Femur (tissue), 1 donor: ENCODE measurements at regions not wholly inside any gene's neighbourhood (a gene's known extent, or its start where the extent isn't known, plus 50 kb on each side); places are given as distances from the start of the nearest gene placed in this dataset.
A peak's percentile ranks its signal among the peaks of the same experiment; 100 is the strongest.

Experiments used
- DNase-seq: peaks from one replicate; pipeline ENCODE4 v3.0.0-alpha.2; 2017

GRCh38 chr13:29713839-29714238 is 118.4 kb upstream of the SLC7A1 start:
- DNase-seq, result no peak

DNA sequence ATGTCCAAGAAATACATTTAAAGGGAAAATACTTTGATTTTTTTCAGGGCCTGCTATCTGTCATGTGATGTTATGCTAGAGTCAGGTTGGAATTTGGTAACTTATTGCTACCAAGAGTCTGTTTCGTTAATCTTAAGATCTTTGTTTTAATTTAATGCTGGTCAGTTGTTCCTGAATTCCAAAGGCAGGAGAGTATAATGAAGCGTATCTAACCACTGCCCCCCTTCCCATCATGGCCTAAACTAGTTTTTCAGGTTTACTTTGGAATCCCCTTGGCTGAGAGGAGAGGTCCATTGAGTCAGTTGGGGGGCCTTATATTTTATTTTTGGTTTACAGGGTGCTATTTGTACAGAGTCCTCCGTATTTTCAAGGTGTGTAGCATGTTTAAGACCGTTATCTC is 116.3 kb upstream of the SLC7A1 start:
- no peak for DNase-seq

DNA sequence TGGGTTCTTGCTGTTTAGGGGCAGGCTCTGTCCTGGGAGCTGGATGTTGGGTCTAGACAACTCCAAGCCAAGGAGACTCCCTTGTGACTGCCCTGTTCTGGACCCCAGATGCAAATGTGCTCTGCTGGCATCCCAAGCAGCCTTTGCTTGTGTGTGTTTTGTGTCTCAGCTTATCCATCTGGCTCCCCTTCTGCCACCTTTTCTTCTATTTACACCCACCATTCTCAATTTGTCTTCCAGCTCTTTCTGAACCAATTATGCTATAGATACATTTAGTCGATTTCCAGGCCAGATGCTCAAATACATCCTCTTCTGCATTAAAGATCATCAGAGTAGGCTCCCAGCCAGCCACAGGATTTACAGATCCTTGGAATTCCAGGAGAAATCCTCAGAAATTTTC is 115.0 kb upstream of the SLC7A1 start:
- DNase-seq, result no peak

- DNase-seq, result no peak
Observed at GRCh38 chr13:29709407-29710069, 114.0 kb upstream of the SLC7A1 start.

DNA sequence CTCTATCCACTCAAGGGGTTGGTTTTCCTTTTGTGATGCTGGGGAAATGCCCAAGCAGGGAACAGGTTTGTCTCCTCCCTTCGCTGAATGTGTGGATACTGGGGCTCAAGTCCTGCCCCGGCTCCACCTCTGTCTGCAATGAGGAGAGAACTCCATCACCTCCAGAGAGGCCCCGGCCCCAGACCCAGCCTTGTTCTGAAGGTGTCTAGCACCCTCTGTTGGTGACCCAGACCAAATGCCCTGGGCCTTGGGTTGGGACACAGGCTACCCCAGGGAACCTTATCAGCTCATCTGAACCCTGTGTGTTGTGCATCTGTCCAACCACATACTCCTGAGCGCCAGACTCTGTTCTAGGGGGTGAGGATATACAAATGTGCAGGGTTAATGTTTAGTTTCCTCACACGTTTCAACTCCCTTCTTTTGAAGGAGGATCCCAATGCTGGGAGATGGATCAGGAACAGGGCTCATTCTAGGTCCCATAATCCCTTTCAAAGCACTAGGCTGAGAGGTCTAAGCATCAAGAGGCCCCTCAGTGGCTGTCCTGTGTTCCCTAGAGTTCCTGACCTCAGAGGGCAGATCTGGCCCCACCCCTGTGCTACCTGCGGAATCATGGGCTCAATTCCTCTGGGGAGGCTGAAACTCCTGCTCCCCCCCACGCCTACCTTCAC is 112.5 kb upstream of the SLC7A1 start:
- no peak for DNase-seq

GRCh38 chr13:29706923-29707322 is 111.4 kb upstream of the SLC7A1 start:
- no peak for DNase-seq

GRCh38 chr13:29704648-29705047 is 109.2 kb upstream of the SLC7A1 start:
- DNase-seq, result no peak

- no peak for DNase-seq
Observed at GRCh38 chr13:29703421-29703820, 107.9 kb upstream of the SLC7A1 start.

GRCh38 chr13:29702912-29703351 is 107.4 kb upstream of the SLC7A1 start:
- DNase-seq, result peak; percentile 37

GRCh38 chr13:29698106-29698505 is 102.6 kb upstream of the SLC7A1 start:
- no peak for DNase-seq

GRCh38 chr13:29696606-29697005 is 101.1 kb upstream of the SLC7A1 start:
- no peak for DNase-seq

- no peak for DNase-seq
Observed at GRCh38 chr13:29693275-29693945, 97.9 kb upstream of the SLC7A1 start.

DNA sequence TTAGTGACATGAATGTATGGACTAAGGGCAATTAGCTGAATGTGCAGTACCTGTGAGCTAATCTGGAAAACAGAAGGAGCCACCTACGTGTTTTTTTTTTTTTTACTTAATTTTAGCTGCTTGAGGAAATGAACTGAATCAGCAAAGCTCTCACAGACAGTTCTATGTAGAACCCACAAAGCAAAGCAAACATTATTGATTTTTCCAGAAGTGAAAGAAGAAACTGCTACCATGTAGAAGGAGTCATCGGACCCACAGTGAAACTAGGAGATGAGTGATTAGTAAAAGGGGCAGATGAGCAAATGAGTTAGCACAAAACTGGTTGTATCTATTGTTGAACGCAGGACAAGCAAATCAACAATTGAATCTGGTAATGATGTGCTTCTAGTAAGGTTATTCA is 94.1 kb upstream of the SLC7A1 start:
- DNase-seq, result no peak

DNA sequence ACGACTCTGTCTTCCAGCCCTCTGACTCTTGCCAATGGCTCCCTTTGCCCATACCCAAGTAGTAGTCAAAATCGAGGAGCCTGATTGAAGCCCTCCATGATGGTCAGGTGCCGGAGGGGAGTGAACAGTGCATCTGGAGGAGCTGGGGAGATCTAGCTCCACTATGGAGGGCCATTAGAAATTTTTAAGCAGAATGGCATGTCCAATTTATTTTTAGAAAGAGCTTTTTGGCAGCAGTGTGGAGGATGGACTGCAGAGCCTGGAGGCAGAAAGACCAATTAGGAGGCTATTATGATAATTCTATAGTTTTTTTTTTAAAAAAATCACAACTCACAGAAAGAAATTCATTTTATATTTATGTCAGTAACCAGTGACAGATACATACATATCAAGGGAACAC is 92.7 kb upstream of the SLC7A1 start:
- no peak for DNase-seq

DNA sequence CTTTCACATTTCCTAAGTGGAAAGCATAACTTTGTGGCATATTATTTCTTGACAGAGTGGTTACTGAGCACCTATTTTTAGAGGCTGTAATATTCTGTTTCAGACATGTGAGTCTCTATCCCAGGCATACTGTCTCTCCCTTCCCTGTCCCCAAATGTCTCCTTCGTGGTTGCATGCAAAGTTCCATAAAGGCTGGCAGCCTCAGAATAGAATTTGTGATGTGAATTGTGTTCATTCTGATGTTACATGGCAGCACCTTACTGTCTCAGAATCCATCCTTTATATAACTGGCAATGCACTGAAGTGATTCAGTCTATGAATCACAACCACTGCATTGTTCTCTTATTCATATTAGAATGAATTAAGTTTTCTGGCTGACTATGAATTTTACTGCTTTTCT is 89.0 kb upstream of the SLC7A1 start:
- no peak for DNase-seq

DNA sequence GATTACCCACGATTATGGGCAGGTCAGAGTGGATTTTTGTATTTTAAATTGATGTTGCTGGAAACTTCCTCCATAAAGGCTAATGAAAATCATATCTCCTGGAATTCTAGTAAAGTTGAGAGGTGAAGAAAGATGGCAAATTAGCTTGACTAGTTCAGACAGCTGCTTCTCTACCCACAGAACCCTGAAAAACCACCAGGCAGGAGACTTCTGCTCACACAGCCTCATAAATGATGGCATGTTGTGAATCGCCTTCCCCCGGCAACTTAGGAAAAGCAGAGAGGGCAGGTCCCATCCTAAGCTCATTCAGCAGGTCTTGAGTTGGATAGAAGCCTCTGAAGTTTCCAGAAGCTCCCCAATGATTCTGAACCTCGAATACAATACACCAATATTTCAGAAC is 87.6 kb upstream of the SLC7A1 start:
- DNase-seq, result no peak

GRCh38 chr13:29681864-29682263 is 86.4 kb upstream of the SLC7A1 start:
- no peak for DNase-seq

- DNase-seq, result peak; percentile 21
Observed at GRCh38 chr13:29679396-29680053, 84.0 kb upstream of the SLC7A1 start.

DNA sequence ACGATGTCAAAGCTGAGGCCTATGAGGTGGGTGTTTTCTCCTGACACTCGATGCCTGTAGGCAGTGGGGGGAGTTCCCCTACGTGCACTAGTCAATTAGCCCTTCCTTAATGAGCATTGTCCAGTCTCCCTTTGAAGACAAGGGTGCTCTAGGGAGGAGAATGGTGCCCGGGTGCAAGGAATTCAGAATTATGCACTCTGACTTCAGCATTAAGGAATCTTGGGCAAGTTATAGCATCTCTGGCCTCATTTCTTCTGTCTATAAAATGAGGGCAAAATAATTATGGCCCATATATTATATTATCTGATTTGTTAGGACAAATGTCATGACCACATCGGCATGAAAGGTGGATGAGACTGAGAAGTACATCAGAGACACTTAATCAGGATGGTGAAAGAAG is 82.1 kb upstream of the SLC7A1 start:
- DNase-seq, result no peak

DNA sequence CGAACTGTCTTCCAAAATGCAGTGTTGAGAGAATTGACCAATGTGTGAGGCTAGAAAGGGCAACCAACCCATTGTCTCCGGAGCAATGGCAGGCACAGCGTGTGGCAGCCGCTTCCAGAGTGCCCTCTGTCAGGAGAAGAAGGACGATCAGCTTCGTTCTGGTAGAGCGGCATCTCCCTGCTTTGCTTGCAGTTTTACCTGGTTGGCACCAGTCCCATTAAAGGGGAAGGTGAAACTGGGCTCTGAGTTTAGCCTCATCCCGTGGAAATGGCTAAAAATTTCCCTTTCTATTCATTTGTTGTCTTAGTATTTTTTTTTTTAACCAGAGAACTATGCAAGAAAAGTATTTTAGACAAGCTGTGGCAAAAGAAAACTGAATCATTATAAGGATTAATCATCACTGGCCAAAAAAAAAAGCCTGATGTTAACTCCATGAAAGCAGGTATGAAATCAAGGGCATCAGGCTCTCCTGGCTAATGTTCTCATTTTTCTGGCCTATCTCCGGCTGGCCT is 81.5 kb upstream of the SLC7A1 start:
- no peak for DNase-seq

GRCh38 chr13:29676535-29676934 is 81.0 kb upstream of the SLC7A1 start:
- no peak for DNase-seq

GRCh38 chr13:29674532-29674931 is 79.0 kb upstream of the SLC7A1 start:
- DNase-seq, result no peak

GRCh38 chr13:29664591-29664990 is 69.1 kb upstream of the SLC7A1 start:
- DNase-seq, result no peak
